GM21825 (cell line): ENCODE measurements at regions not wholly inside any gene's neighbourhood (a gene's known extent, or its start where the extent isn't known, plus 50 kb on each side); places are given as distances from the start of the nearest gene placed in this dataset.

Experiments
- ATAC-seq: cut with Tn5 transposase; IDR thresholded peaks from one replicate; pipeline ENCODE4 v1.9.1; 2021; ENCODE audit warnings: mild to moderate bottlenecking, moderate library complexity; ENCODE audit not compliant: unreplicated experiment

DNA sequence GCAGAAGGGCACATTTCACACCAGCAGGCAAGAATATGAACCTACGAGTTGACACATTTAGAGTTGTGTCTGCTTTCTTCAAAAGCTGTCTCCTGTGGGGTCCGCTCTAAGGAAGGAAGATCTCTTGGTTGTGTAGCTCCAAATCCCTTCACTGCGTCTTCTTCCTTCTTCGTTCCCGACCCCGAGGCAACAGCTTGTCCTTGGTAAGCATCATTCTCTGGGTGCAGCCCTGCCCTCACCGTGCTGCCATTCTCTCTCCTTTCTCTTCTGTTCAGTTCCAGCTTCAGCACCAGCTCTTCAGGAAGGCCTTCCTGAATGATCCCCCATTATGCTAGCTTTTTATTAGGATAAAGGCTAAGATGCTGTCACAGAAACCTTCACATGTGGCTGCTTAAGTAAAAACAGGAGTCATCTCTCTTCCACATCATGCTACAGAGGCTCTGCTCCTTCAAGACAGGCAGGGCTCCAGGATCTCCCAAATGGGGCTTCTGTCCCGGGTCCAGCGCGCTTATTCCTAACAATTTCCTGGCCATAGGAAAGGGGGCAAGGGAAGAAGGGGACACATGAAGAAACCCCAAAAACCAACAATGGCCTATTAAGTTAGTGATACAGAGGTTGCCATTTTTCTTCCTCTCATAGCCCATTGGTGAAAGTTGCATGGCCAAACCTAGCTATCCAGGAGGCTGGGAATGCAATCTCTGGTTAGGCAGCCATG lies 52.2 kb upstream of the SHH start:
- ATAC-seq: no peak

GRCh38 chr7:155863721-155864151 lies 51.5 kb upstream of the SHH start:
- ATAC-seq: no peak

DNA sequence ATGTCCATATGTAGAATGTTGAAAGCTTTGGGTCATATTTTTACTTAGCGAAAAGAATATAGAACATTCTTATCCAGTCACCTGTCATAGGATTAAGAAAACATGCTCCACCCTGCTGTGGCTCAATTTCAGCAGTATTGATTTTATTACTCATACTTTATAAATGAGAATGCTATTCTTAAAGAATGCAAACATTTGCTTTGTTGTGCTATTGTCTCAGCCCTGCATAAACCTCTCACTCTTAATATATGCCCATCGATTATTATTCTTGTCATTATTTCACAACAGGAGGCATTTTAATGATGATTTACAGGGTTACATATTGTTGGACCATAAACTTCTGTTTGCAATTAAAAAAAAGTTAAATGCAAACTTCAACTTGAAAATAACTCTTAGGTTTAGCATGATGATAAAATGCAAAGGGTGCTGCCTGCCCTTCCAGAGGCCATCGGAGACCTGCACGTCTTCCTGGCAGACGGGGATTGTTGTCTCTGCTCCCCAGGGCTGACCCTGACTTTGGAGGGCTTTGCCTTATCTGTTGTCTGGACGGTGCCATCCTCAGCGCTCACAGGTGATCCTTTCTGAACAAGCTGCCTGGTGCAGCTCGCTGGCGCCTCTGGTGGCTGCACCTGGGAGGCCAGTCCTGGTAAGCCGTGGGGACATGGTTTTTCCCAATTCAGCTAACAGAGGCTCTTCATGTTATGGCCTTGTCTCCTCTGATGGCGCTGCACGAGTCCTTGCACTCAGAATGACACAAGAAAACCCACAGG lies 50.0 kb upstream of the SHH start:
- ATAC-seq: no peak
